GOT3 (cell line): ENCODE measurements at regions not wholly inside any gene's neighbourhood (a gene's known extent, or its start where the extent isn't known, plus 50 kb on each side); places are given as distances from the start of the nearest gene placed in this dataset.

Experiments
- DNase-seq: peaks from one replicate; lab custom pipeline; 2025; ENCODE audit warnings: mixed read lengths; lab: John Stamatoyannopoulos, UW

- no peak for DNase-seq
Measured at GRCh38 chr4:124178449-124179021, 534.0 kb downstream of the ANKRD50 start.

DNA sequence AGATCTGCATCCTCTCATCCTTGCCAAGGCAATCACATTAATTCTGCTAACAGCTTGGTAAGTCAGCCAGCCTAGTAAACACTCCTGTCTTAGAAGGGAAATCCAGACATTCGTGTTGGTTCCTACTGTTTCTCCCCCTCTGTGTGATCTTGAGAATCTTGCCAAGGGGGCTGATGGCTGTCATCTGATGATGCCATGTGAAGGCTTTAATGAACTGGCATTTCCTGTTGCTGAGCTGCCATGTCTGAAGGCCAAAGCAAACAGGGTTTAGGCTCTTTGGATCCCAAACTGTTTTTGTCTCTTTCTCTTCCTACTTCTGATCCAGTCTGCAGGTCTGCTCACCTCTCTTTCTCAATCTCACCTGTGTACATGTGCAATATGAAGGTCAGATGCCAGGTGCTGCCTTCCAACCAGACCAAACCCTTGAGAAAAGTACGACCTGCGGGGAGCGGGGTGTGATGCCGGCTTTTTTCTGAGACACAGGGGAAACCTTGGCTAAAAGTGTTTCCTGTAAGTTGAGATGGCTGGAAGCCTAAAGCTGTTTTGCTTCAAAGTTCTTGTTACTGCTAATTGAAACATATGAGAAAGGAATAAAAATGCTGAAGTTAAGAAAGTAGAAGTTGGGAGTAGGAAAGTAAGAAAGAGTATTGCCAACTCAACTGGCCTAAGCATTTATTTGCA is 532.9 kb downstream of the ANKRD50 start:
- no peak for DNase-seq

GRCh38 chr4:124181039-124181438 is 531.5 kb downstream of the ANKRD50 start:
- DNase-seq: no peak

DNA sequence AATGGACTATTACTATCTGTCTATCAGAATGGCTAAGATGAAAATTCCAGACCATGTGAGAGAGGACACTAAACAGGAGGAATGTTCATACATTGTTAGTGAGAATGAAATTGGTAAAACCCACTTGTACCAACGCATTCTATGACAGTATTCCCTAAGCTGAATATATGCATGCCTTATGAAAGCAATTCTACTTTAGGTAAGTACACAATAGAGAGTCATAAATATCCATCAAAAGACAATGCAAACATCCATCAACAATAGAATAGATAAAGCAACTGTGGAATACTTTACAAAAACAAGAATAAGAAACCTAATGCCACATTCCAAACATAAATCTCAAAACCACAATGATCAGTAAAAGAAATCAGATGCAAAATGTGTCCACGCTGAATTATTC is 529.3 kb downstream of the ANKRD50 start:
- no peak for DNase-seq

DNA sequence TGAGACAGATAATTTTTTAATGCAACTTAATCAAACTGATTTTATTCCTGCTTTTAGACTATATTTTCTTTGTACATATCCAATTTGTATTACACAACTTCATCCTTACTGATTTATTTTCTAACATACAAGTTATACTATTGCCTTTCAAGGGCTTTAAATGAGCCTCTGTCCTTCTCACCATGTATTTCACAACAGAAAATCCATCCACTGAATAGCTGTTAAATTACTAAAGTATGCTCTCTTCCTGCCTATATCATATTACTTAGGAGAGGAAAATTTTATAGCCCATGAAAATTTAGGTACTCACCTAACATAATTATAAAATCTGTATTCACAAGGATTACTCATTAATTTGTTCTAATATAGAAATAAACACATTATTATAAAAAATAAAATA is 528.6 kb downstream of the ANKRD50 start:
- no peak for DNase-seq

GRCh38 chr4:124184792-124185191 is 527.7 kb downstream of the ANKRD50 start:
- no peak for DNase-seq

GRCh38 chr4:124188595-124188994 is 523.9 kb downstream of the ANKRD50 start:
- no peak for DNase-seq

GRCh38 chr4:124189545-124189944 is 523.0 kb downstream of the ANKRD50 start:
- no peak for DNase-seq

DNA sequence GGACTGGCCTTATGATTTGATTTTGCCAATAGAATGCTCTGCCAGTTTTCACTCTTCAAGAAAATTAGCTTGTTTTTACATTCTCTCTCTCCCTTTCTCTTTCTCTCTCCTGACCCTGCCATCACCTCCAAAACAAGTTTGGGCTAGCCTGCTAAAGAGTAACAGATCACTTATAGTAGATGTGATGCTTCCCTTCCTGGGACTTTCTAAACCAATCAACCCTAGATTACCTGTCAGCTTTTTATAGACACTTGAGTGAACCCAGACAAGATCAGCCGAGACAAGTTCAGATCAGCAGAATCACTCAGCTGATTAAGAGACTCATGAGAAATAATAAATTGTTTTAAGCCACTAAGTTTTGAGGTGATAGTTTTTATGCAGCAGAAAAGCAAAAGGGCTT is 521.2 kb downstream of the ANKRD50 start:
- no peak for DNase-seq

- DNase-seq: no peak
Measured at GRCh38 chr4:124192544-124192943, 520.0 kb downstream of the ANKRD50 start.

- no peak for DNase-seq
Measured at GRCh38 chr4:124199185-124199584, 513.3 kb downstream of the ANKRD50 start.

DNA sequence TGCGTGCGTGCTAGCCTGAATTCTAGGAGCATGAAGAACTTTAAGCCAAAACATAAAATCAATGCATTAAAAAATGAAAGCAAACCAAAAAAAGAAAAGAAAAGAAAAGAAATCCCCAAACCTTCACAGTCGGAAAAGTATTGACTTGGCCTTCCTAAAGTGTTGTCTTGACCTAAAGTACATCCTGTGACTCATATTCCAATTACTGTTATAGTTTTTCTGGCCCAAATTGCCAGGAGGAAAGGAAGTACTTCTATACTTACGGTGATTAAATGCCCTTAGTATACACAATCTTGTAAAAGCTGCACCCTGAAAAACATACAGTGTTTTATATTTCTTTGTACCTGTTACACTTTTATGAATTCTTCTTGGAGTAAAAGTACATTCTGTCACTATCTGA is 512.8 kb downstream of the ANKRD50 start:
- DNase-seq: no peak

GRCh38 chr4:124201636-124202035 is 510.9 kb downstream of the ANKRD50 start:
- DNase-seq: no peak

DNA sequence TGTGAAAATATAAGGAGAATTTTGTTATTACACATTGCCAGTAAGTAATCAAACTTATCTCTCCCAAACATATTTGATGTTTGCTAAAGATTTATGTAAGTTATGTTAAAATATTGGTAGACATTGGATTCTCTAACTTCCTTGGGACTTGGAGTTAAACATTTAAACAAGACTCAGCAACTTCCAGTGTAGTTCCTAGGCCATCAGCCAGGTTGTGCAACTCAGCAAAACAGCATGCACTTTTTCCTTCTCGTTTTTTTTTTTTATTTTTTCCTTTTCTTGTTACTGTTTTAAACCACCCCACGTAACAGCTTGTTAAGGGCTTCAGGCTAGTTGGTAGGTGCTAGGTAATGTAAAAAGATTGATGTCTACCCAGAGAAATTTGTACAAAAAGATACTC is 510.4 kb downstream of the ANKRD50 start:
- no peak for DNase-seq

DNA sequence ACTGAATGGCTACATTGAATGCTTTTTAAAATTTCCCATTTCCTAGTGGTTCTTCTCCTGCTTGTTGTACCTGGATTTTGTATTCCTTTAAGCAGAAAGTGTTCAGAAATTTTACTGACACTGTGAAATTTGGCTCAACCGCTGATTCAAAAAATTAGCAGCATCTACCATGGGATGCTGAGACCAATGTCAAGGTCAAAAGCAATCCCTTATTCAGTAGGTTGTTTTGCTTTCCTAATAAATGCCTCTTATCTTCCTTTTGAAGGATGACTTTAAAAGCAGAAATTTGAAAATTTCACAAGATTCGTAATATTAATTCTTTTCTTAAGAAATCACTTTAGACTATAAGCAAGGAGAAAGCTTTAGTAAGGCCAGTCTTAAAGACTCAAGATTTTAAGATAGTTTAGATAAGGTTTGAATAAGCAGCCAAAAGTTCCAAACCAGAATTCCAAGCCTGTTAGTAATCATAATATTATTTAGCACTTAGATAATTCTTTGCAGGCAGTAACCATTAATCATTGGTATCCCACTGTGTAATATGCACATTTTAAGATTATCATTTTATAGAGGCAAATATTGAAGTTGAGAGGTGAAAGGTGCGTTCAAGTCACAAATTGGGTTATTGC is 508.8 kb downstream of the ANKRD50 start:
- no peak for DNase-seq

DNA sequence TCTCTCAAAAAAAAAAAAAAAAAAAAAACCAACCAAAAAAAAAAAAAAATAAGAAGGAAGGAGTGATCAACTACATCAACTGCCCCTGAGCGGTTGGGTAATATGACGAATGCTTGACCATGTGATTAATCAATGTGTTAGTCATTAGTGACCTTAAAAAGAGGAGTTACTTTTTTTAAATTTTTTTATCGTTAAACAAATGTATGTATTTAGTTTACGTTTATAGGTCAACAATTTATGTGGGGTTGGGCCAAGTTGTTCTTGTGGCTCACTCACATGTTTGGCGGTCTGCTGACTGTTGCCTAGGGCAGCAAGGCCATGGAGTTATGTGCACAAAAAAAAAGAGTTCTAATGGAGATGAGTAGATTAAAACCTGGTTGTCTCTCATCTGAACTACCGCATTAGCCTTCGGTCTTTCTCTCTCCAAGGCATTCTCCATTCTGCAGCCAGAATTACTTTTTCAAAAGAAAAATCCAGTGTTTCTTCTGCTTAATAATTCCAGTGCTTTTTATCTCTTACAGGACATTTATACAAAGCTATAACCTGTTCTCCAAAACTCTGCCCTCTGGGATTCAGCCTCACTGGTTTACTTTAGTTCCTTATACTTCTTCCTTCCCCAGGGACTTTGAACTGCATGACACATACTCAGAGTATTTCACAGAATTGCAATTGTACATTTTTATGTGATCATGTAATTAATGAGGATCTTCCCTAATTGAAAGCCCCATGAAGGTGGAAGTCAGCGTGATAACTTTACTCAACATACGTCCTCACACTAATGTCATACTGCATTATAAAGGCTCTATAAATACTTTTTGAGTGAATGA is 505.5 kb downstream of the ANKRD50 start:
- no peak for DNase-seq

DNA sequence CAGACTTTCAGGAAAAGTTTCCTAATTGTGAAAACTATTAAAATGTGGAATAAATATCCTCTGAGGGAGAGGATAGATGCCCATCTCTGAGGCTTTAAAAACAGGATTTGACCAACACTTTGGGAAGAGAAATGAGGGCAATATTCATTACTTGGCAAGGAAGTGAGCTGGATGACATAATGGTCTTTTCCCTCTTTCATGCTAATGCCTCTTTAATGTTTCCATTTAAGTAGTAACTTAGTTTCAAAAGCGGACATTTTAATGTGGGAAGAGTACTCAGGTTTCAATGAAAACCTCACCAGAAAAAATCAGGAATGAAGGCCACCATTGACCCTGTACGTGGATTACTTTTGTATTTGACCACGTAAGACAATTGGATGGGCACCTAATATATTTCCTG is 503.3 kb downstream of the ANKRD50 start:
- DNase-seq: no peak

DNA sequence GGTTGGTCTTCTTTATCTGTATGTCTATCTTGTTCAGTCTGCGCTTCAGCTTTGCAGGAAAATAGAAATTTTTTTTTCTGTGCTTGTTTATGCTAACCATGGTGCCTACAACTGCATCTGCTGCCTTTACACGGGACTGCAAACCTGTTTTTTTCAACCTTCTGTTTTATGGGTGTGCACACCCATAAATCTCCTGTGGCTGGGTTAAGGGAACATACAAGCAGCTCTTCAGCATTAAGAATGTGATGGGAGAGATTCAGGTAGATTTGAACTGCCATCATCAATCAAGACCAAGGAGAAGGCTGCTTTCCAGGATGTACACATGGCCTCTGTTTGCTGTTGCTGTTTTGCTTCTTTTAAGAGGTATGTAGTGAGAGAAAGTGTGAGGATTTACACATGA is 502.9 kb downstream of the ANKRD50 start:
- no peak for DNase-seq

- no peak for DNase-seq
Measured at GRCh38 chr4:124210746-124211145, 501.8 kb downstream of the ANKRD50 start.

DNA sequence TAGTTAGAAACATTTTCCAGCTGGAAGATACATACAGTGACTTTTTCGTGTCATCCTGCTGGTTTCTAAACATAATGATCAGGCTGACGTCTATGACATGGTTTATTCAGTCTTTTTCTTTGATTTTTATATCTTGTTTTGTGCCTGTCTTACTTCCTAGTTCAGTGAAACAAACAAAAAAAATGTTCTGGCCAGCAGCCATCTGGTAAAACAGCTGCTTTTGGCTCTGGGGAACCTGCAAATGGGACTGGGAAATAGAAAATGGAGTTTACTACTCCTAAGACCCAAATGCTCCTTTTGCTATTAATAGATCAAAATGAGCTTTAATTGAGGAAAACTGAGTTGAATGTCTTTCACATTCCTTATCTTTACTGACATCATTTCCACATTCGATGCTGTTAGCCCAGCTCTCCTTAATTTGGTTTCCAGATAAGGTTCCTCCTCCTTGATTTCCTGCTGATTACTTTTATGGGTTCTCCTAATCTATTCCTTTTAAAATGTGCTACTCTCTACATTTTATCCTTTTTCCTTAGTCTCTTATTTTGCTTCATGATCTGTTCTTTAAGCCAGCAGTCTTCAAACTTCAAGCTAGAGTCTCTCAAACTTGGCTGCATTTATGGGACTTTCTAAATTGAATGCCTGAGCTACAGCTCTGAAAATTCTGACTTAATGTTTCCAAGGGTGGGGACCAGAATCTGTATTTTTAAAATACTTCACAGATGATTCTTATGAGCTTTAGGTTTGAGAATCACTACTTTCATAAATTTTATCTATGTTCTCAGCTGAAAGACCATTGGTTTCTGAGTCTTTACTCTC is 499.5 kb downstream of the ANKRD50 start:
- no peak for DNase-seq

DNA sequence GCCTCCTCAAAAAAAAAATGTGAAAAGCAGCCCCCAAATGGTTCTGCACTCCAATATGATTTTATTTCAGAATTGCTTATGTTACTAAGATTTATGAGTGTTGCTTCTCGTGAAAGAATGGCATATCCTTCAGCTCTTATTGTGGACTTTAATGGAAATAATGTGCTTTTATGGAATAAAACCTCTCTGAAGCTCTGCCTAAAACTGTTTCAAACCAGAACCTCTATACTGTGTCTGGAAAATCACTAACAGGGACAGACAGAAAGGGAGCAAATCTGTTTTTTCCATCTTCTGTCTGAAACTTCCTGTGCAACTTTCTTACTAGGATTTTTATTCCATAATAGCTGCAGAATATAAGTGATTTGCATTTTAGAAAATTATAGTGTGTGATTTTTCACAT is 493.1 kb downstream of the ANKRD50 start:
- DNase-seq: no peak

GRCh38 chr4:124224256-124224655 is 488.3 kb downstream of the ANKRD50 start:
- DNase-seq: no peak
